C4-2B (cell line): ENCODE measurements at regions not wholly inside any gene's neighbourhood (a gene's known extent, or its start where the extent isn't known, plus 50 kb on each side); places are given as distances from the start of the nearest gene placed in this dataset.

Source experiments
- H3K27ac ChIP-seq: fragments of 450-650 bp; 2 replicates; pipeline ENCODE4 v1.5.1; 2017
- CTCF ChIP-seq: fragments of 450-650 bp; conservative IDR thresholded peaks from 2 replicates; pipeline ENCODE4 v1.5.1; 2017; ENCODE audit warnings: mild to moderate bottlenecking
- ZFX ChIP-seq: fragments of 450-650 bp; IDR thresholded peaks from 2 replicates; pipeline ENCODE4 v1.6.1; 2017

GRCh38 chr7:46486256-46487206, 565.5 kb upstream of the IGFBP3 start:
- TF ChIP-seq ZFX (no peak), CTCF (no peak)
- no peak overlapping the region for H3K27ac ChIP-seq

- no peak overlapping the region for H3K27ac ChIP-seq
- no peak for TF ChIP-seq CTCF
- TF ChIP-seq ZFX = no peak
These were observed 564.5 kb upstream of the IGFBP3 start for GRCh38 chr7:46485481-46486065.

DNA sequence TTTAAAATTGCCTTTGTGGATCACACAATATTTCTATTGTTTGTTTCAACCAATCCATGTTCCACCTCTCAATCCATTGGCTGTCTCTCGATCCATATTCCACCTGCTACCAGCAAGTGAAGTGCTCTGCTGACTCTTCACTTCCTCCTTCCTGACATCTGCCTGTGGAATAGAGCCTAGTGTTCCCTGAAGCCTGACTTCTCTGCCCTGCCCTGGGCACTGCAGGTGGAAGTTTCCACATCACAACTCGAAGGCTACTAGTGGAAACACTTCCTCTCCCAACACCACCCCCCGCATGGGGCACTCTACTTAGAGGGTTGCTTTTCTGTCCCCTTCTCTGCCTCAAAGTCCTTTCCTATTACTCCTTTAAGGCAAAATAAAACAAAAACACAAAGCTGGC, 563.8 kb upstream of the IGFBP3 start:
- TF ChIP-seq CTCF (no peak), ZFX (no peak)
- H3K27ac ChIP-seq = no peak overlapping the region

DNA sequence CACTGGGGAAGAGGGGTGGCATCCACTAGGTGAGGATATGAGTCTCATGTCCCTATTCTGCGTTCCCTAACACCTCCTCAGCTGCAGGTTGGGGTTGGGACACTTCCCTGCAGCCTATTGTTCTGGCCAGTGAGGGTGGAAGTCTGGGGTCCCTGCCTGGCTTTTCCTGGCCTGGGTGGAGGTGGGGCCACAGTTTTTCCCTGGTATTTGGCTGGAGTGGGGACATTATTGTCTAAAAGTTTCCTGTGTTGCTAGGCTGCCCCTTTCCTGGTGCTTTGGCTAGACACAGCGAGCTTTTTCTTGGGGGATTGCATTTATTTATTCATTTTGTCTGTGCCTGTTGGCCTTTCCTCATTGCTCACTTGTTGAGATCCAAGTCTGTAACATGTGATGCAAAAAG, 559.5 kb upstream of the IGFBP3 start:
- H3K27ac ChIP-seq = no peak overlapping the region
- TF ChIP-seq ZFX = no peak

- no peak overlapping the region for H3K27ac ChIP-seq
- no peak for TF ChIP-seq CTCF
- no peak for TF ChIP-seq ZFX
These were observed 558.6 kb upstream of the IGFBP3 start for GRCh38 chr7:46479680-46480079.

GRCh38 chr7:46478046-46478445, 557.0 kb upstream of the IGFBP3 start:
- no peak overlapping the region for H3K27ac ChIP-seq
- TF ChIP-seq ZFX (no peak), CTCF (no peak)

DNA sequence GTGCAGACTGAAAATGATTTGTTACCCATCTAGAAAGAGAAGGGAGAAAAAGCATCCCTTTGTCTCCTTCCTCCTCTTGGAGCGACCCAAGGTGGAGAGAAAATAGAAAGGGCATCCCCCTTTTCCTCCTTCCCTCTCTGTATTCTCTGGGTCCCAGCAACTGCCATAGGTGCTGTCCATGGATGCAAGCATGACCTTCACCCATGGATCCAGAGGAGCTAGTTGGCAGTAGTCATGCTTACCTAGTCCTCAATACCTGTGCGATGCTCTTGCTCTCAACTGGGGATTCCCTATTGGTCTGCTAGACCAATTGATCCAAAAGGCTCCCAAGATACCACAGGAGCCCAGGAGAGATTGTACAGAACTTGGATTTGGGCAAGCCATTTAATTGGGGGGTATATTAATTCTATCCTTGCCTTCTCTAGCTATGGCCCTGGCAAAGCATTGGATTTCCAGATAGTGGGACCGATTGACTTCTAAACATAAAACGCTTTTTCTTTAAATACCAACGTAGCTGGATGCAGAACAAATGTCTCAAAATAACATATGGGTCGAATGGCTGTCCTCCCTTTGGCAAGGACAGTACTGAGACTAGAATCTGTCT, 547.8 kb upstream of the IGFBP3 start:
- no peak overlapping the region for H3K27ac ChIP-seq
- TF ChIP-seq CTCF (no peak), ZFX (no peak)
